Thyroid gland (tissue), 4 donors: ENCODE measurements at regions not wholly inside any gene's neighbourhood (a gene's known extent, or its start where the extent isn't known, plus 50 kb on each side); places are given as distances from the start of the nearest gene placed in this dataset.

ENCODE experiments used
- CTCF ChIP-seq, 6 experiments: fragments of 200-600 bp in 3 of 6; fragments of 450-650 bp in 3 of 6; sonication (generic) in 3 of 6; IDR thresholded peaks; one replicate each; pipeline ENCODE4 v1.5.1; 2016 to 2019; ENCODE audit warnings: antibody characterized with exemption in 6 of 6, mild to moderate bottlenecking in 2 of 6, inconsistent platforms in 1 of 6, moderate library complexity in 1 of 6
- POLR2A ChIP-seq, 2 donors: fragments of 450-650 bp; IDR thresholded peaks; one replicate each; pipeline ENCODE4 v1.6.1; 2017; ENCODE audit warnings: antibody characterized with exemption in 2 of 2, mild to moderate bottlenecking in 2 of 2, moderate library complexity in 1 of 2

DNA sequence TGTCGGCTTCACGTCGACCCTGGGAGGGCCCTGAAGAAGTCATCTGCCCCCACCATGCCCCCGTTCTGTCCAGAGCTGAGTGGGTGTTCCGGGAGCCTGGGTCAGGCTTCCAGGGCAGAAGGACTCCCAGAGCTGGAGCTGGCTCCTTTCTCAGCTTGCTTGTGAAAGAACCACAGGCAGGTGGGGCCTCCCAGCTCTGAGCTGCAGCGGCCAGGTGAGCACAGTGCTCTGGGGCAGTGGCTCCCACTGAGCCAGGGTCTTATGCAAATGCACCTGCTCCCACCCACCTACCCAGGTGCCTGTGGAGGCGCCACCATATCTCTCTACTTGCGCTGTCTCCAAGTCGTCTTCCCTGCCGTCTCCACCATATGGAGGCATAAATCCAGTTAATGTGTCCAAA is 140.0 kb upstream of the RPL38 start:
- TF ChIP-seq CTCF (IDR thresholded peaks at IDR 0.05) (no peak), POLR2A (IDR thresholded peaks at IDR 0.05) (no peak)
